Stimulated activated CD8-positive, alpha-beta memory T cell treated with anti-CD3 and anti-CD28 coated beads, Interleukin-7, amount 100 ng/mL, for 1 hour (primary cell): ENCODE measurements at regions not wholly inside any gene's neighbourhood (a gene's known extent, or its start where the extent isn't known, plus 50 kb on each side); places are given as distances from the start of the nearest gene placed in this dataset.
"Not testable (repeated sequence)": the region's sequence is repeated elsewhere in the genome, so short reads cannot be mapped to it uniquely, and the experiment has no call there.

Source experiments
- DNase-seq, 2 donors: peaks; one replicate each; pipeline ENCODE4 v3.0.0-alpha.2; 2020; ENCODE audit warnings: low read depth in 2 of 2

DNA sequence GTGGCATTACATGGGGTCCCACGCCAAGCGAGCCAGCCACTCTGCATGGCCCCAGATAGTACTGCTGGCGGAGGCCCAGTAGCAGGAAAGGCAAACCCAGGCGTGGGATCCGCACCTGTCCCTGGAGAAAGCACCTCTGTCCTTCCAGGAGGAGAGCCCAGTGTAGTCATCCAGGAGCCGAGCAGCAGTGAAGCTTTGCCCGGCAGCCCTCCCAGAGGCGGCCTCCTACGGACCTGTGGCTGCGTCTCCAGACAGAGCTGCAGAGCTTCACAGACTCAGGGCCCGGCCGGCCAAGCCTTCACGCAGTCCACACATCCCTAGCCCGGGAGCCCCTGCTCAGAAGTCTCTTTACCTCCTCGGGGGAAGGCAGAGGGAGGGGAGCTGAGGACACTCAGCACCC is 100.8 kb upstream of the PPP1R26 start:
- DNase-seq, result no peak

GRCh38 chr9:135379540-135380267 is 99.9 kb upstream of the PPP1R26 start:
- no peak for DNase-seq

GRCh38 chr9:135380311-135380960 is 99.1 kb upstream of the PPP1R26 start:
- DNase-seq, result no peak

DNA sequence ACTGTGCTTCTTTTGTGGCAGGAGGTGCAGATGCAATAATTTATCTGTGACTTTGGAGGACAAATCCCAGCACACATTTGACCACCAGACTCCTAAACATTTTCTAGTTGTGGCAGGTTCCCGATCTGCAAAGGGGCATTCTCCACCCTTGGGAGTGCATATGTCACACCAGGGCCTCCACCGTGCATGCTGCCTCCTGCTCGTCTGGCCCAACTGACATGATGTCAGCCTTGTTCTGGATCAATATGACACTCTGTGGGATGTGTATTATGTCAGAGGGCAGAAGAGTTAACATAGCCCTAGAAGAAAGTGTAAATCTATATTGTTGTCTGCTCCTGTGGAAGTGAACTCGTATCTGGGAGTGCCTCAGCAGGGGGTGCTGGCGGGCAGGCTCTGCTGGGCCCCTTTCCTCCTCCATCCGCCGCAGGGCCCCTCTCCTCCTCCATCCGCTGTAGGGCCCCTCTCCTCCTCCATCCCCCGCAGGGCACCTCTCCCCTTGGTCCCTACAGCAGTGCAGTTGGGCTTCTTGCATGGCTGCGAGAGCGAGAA is 97.7 kb upstream of the PPP1R26 start:
- no peak for DNase-seq

DNA sequence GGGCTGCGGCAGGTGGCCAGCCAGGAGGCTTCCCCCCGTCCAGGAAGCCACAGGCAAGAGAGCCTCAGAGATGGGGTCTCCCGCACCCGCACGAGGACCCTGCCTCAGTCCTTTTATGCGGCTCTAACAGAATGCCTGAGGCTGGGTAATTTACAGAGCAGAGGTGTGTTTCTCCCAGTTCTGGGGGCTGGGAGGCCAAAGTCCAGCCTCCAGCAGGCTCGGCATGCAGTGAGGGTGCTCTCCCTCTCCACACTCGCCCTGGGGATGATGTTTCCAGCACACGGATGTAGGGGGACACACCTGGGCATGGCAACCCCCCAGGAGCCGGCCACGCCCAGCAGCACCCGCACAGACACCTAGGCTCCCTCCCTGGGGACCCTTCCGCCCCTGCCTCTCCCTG is 95.4 kb upstream of the PPP1R26 start:
- DNase-seq, result no peak

DNA sequence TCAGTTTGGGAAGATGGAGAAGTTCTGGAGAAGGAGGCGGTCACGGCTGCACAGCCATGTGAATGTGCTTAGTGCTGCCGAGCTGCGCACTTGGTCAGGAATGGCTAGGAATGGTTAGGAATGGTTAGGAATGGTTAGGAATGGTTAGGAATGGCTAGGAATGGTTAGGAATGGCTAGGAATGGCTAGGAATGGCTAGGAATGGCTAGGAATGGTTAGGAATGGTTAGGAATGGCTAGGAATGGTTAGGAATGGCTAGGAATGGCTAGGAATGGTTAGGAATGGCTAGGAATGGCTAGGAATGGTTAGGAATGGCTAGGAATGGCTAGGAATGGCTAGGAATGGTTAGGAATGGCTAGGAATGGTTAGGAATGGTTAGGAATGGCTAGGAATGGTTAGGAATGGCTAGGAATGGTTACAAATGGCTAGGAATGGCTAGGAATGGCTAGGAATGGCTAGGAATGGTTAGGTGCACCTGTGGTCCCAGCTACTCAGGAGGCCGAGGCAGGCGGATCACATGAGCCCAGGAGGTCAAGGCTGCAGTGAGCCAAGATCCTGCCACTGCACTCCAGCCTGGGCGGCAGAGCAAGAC is 94.7 kb upstream of the PPP1R26 start:
- not testable (repeated sequence) for DNase-seq

DNA sequence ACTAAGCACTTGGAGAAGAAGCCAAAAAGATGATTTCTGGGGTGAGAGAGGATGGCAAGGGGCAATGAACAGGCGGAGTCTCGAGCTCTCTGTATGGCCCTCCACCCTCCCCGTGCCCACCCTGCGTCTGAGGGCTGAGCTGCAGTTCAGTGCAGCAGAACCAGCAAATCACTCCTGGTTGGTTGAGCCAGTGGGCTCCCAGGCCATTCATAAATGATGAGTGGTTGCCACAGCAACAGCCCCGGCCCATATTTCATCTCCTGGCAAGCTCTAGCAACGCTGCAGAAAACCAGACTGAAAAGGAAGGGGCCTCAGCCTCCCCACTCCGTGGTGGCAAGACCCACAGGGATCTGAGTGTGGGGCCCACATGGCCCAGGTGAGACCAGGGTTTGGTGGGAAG is 93.8 kb upstream of the PPP1R26 start:
- no peak for DNase-seq

GRCh38 chr9:135387976-135388375 is 91.6 kb upstream of the PPP1R26 start:
- DNase-seq, result no peak

GRCh38 chr9:135388530-135388929 is 91.1 kb upstream of the PPP1R26 start:
- DNase-seq, result no peak

GRCh38 chr9:135391759-135392158 is 87.8 kb upstream of the PPP1R26 start:
- DNase-seq, result no peak

- no peak for DNase-seq
These were observed 87.1 kb upstream of the PPP1R26 start for GRCh38 chr9:135392511-135392910.

- no peak for DNase-seq
These were observed 85.5 kb upstream of the PPP1R26 start for GRCh38 chr9:135394131-135394530.

DNA sequence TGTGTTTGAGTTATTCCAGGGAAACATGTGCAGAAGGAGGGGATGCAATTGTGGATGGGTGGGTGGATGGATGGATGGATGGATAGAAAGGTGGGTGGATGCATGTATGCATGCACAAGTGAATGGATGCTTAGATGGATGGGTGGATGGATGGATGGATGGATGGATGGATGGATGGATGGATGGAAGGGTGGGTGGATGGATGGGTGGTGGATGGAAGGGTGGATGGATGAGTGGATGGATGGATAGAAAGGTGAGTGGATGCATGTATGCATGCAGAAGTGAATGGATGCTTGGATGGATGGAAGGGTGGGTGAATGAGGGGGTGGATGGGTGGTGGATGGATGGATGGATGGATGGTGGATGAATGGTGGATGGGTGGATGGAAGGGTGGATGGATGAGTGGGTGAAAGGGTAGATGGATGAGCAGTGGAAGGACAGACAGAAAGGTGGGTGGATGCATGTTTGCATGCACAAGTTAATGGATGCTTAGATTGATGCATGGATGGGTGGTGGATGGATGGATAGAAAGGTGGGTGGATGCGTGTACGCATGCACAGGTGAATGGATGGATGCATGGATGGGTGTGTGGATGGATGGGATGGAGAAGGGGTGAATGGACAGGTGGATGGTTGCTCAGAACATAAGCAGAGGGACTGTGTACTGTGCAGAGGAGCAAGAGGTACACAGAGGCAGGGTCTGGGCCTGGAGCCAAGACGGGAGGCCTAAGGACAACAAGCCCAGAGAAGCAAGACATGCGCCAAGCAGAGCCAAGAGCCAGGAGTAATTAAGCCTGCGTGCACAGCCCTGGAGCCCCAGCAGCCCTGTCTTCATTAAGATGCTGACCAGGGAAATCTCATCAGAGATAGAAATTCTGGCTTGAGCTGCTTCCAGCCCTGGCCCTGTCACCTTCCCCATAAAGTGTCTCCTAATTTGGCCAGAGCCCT is 84.6 kb upstream of the PPP1R26 start:
- no peak for DNase-seq

DNA sequence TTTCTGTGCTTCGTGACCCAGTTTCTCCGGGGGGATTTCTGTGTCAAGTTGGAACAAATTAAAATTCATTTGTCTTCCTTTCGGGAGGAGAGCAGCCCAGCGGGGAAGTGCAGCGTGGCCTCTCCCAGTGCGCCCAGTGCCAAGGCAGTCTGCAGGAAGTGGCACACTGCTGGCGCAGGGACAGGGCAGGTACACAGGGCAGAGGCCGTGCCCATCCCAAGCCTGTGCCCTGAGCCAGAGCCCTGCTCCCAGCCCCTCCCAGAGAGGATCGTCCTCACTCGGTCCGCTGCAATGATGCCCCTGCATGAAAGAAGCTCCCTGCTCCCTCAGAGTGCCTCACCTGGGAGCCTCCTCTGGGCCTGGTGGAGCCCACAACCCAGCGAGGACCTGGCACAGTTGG is 82.4 kb upstream of the PPP1R26 start:
- no peak for DNase-seq

DNA sequence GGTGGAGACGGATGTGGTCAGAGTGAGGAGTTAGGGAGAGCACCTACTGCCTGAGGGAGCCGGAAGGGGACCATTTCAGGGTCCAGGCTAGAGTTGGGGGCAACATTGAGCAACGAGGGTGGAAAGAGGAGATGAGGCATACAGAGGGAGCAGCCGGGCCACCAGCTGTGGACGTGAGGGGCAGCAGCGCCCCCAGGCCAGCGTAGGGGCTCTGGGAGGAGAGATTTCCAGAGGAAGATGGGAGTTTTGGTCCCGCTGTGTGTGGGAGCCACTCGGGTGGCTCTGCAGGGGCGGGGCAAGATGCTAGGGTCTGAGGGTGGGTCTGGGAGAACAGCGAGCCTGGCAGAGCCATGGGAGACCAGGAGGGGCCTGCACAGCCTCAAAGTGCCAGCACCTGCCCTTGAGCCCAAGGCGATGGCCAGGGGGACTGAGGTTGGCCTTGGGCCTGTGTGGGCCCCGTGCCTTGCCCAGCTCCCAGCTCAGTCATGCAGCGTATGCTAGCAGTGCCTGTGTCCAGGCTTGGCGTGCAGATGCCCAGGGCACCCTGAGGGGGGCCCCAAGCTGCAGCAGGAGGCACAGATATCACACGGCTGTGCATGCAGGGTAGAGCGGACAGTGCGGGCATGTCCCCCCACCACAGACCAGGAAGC is 80.5 kb upstream of the PPP1R26 start:
- no peak for DNase-seq

- DNase-seq, result no peak
These were observed 79.1 kb upstream of the PPP1R26 start for GRCh38 chr9:135400496-135400895.

- no peak for DNase-seq
These were observed 78.4 kb upstream of the PPP1R26 start for GRCh38 chr9:135401218-135401617.

DNA sequence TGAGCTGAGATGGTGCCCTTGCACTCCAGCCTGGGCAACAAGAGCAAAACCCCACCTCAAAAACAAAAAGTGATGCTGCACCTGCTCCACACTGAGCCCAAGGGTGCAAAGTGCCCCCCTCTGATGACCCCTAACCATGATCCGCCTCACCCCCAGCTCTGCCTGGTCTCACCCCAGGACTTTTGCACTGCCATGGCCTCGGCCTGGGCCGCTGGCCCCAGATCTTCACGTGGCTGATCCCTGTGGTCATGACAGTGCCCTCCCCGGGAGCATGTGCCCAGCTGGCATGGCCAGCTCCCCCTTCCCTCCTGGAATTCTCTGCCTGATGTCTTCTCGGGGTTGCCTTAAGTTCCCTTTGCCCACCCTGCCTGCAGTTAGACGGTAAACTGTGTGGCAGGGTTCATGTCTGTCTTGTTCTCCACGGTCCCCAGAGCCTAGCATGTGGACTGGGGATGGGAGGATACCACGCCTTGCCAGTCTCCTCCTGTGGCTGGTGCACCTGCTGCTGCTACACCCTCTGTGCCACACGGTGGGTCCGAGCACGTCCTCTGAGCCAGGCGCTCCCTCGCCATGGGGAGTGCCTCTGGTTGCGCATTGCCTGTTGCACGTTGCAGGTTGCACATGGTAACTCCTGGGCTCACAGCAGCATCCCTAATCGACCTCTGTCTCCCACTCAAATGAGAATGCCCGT is 77.4 kb upstream of the PPP1R26 start:
- DNase-seq, result no peak

DNA sequence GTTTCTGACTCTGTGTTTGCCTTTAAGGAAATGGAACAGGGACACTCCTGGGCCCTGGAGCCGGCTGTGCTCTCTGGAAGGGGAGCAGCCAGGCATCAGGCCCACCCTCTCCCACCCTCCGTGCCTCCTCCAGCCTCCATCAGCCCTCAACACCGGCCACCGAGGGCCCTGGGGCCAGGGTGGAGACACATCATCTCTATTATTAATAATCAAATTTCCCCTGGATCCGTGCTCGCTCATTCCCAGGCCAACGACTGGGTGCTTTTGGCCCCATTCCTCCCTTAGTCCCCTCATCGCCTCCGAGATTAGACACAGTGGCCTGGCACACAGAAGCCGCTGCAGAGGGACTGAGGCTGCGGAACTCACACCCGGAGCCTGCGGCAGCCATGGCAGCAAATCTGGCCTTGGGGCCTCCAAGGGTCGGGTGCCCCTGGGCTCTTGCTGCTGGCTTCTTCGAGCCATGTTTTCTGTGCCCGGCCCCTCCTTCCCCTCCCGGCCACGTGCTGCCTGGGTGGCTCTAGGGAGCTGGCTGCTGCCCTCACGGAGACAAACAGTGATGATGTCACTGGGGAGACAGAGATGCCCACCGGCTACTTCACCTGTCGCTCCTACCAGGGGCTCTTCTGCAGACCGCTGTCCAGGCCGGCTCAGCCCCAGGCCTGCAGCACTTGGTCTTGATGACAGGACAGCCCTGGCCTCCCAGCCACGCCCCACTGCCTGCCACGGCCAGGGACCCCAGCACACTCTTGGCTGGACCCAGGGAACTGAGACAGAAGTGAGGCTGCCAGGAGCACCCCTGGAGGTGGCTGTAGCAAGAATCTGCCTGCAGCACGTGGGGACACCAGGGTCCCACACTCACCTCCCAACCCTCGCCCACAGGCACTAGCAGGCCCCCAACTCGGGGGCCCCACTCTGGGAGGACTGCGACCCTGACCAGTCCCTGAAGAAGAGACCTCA is 76.6 kb upstream of the PPP1R26 start:
- no peak for DNase-seq
